K562 (cell line): ENCODE measurements at regions not wholly inside any gene's neighbourhood (a gene's known extent, or its start where the extent isn't known, plus 50 kb on each side); places are given as distances from the start of the nearest gene placed in this dataset.

Source experiments
- BHLHE40 ChIP-seq: IDR thresholded peaks from 2 replicates; pipeline ENCODE4 v1.6.1; 2011; ENCODE audit warnings: low read length, improper control_type of control experiment
- CHD1 ChIP-seq: fragments of 200-600 bp; sonication (generic); IDR thresholded peaks from one replicate; pipeline ENCODE4 v1.6.1; 2012; ENCODE audit warnings: mild to moderate bottlenecking, moderate library complexity, low read length, inconsistent platforms
- CREM ChIP-seq: IDR thresholded peaks from 2 replicates; pipeline ENCODE4 v1.6.1; 2014; ENCODE audit warnings: antibody characterized with exemption, low read depth
- CTCF ChIP-seq, 3 experiments: IDR thresholded peaks in 2 of 3; conservative IDR thresholded peaks in 1 of 3; 2 replicates each; pipeline ENCODE4 v1.5.1; 2011 to 2012; ENCODE audit warnings: low read length in 3 of 3, mild to moderate bottlenecking in 3 of 3, control low read depth in 2 of 3, improper control_type of control experiment in 1 of 3, inconsistent platforms in 1 of 3, low read depth in 1 of 3, mixed read lengths in 1 of 3, moderate library complexity in 1 of 3; ENCODE audit not compliant: insufficient read depth in 2 of 3
- DACH1 ChIP-seq: fragments of 450-650 bp; IDR thresholded peaks from 2 replicates; pipeline ENCODE4 v1.6.1; 2018; ENCODE audit not compliant: partially characterized antibody
- ELF4 ChIP-seq: fragments of 450-650 bp; formaldehyde crosslinking; IDR thresholded peaks from 2 replicates; pipeline ENCODE4 v1.4.0; 2022; ENCODE audit warnings: missing genetic modification characterization
- MAX ChIP-seq: sonication (generic); formaldehyde crosslinking; IDR thresholded peaks from 2 replicates; pipeline ENCODE4 v1.9.0; 2022; ENCODE audit warnings: mild to moderate bottlenecking, missing genetic modification reagents
- MYBL2 ChIP-seq, 2 experiments: fragments of 450-650 bp in 1 of 2; sonication (generic) in 1 of 2; formaldehyde crosslinking in 1 of 2; IDR thresholded peaks; 2 replicates each; pipeline versions ENCODE4 v1.6.1 to v1.8.1; 2017 to 2022; ENCODE audit warnings: borderline replicate concordance in 1 of 2, inconsistent platforms in 1 of 2, low read depth in 1 of 2, mild to moderate bottlenecking in 1 of 2, missing genetic modification reagents in 1 of 2, moderate library complexity in 1 of 2
- SP1 ChIP-seq: sonication (generic); formaldehyde crosslinking; IDR thresholded peaks from 2 replicates; pipeline ENCODE4 v1.8.1; 2022; ENCODE audit warnings: mild to moderate bottlenecking, missing genetic modification reagents
- USF1 ChIP-seq: sonication (generic); formaldehyde crosslinking; IDR thresholded peaks from 2 replicates; pipeline ENCODE4 v1.9.0; 2022; ENCODE audit warnings: mild to moderate bottlenecking, missing genetic modification reagents

- no peak for TF ChIP-seq CTCF (IDR thresholded peaks at IDR 0.05 in 2 of 3, conservative IDR thresholded peaks at IDR 0.05 in 1 of 3; ENCODE audit: insufficient read depth in 2 of 3, low read depth in 1 of 3, low read length in 3 of 3)
- no peak for TF ChIP-seq ELF4 (CRISPR knock-in tag)
- TF ChIP-seq CREM = no peak
- no peak for TF ChIP-seq SP1 (CRISPR knock-in tag)
- TF ChIP-seq USF1 (CRISPR knock-in tag) = no peak
- TF ChIP-seq MYBL2 (IDR thresholded peaks at IDR 0.05; ENCODE audit: low read depth) = no peak
- no peak for TF ChIP-seq MYBL2 (CRISPR knock-in tag; IDR thresholded peaks at IDR 0.05; ENCODE audit: borderline replicate concordance)
- TF ChIP-seq CHD1 = no peak
- TF ChIP-seq MAX = no peak
- no peak for TF ChIP-seq BHLHE40
- TF ChIP-seq DACH1 = no peak
Measured at GRCh38 chr4:65249111-65249510, 421.2 kb downstream of the EPHA5 start.
